Erythroblast (primary cell): ENCODE measurements at regions not wholly inside any gene's neighbourhood (a gene's known extent, or its start where the extent isn't known, plus 50 kb on each side); places are given as distances from the start of the nearest gene placed in this dataset.

Source experiments
- GATA1 ChIP-seq: IDR thresholded peaks from 2 replicates; pipeline ENCODE4 v1.6.1; 2011; ENCODE audit warnings: low read depth, mild to moderate bottlenecking, control low read depth, low read length, moderate library complexity
- POLR2A ChIP-seq: IDR thresholded peaks from 2 replicates; pipeline ENCODE4 v1.6.1; 2011; ENCODE audit warnings: mild to moderate bottlenecking, low read length

- TF ChIP-seq POLR2A = no peak
- TF ChIP-seq GATA1 = no peak
These were observed 57.3 kb upstream of the UBL3 start for GRCh38 chr13:29907670-29908069.
